ELF-1 (cell line): ENCODE measurements at regions not wholly inside any gene's neighbourhood (a gene's known extent, or its start where the extent isn't known, plus 50 kb on each side); places are given as distances from the start of the nearest gene placed in this dataset.

ENCODE experiments used
- DNase-seq: peaks from one replicate; pipeline ENCODE4 v3.0.0-alpha.2; 2016; ENCODE audit warnings: low read depth, low spot score

DNA sequence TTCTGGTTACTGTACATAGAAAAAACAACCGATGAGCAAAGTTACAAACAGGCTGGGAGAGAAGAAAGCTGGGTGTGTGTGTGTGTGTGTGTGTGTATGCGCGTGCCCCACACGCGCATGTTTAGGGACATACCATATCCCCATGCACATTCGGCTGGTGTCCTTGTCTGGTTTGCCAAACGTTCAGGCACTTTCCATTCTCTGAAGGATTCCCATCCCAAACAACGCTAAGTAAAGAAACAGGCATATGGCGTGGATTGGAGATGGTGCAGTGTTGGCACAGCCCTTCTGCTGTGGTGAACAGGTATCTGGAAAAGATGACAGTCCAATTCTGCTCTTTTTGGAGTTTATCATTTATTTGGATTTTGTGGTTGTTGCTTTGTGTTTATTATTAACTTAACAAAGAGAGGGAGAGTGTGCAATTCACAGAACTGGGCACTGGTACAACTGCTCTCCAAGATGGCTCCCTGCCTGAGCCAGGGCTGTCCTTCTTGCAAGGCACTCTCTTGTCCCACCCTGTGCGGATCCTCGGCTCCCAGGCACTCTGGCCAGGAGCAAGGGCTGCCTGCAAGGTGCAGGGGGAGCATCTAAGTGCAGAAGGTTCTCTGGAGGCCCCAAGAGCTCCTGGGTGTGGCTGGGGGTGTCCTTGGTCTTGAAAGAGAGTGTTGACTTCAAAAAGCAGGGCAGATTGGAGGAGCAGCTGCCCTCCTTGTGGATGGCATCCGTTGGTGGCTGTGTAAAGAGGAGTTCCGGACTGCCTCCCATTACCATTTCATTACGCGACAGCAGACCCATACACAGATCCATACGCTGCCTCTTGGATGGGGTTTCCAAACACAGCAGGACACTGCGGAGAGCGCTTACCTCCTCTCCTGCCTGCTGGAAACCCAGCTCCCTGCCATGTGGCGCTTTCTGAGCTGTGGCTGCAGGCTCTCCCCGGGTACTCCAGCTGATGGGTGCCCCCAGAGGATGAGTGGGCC, 263.1 kb downstream of the ZNF536 start:
- DNase-seq = no peak

DNA sequence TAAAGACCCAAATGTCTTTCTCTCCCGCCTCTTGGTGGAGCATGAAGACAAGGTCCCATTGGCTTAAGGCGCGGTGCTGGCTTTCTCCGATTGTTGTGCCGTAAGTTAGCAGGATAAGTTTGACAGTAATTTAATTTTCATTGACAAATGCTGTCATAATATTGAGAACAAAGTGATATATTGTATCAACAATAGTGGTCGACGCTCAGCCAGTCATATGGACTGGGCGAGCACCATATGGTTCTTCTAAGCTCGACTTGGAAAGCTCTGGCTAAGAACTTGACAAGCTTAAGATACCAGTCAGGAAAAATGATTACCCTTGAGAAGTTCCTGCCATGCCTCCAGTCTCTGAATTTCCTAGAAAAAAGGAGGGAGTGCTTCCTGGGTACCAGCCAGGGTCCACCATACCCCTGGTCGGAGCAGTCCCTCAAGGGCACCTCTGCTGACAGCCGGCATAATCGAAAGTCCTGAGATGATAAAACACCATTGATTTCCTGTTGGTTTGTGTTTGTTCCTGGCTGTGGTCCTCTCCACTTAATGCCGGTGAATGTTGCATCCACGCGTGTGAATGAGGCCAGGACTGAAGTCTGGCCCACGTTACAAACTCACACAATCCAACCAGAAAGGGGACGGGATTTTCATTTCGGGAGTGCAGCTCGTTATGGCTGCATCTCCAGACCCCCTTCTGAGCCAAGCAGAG, 262.1 kb downstream of the ZNF536 start:
- no peak for DNase-seq

DNA sequence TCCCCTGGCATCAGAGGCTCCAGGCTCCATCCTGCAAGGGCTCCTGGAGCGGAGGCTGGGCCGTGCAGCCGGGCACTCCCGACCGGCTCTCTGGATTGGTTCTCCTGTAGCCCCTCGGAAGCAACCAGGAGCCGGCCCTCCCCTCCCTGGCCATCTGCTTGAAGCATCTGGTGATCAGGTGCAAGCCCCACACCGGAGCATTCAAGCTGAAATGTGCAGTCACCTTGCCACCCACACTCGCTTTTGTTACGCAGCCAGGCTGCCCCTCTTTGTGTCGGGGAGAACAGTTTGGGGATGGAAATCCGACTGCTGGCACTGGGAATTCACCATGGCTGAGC, 258.8 kb downstream of the ZNF536 start:
- no peak for DNase-seq

DNA sequence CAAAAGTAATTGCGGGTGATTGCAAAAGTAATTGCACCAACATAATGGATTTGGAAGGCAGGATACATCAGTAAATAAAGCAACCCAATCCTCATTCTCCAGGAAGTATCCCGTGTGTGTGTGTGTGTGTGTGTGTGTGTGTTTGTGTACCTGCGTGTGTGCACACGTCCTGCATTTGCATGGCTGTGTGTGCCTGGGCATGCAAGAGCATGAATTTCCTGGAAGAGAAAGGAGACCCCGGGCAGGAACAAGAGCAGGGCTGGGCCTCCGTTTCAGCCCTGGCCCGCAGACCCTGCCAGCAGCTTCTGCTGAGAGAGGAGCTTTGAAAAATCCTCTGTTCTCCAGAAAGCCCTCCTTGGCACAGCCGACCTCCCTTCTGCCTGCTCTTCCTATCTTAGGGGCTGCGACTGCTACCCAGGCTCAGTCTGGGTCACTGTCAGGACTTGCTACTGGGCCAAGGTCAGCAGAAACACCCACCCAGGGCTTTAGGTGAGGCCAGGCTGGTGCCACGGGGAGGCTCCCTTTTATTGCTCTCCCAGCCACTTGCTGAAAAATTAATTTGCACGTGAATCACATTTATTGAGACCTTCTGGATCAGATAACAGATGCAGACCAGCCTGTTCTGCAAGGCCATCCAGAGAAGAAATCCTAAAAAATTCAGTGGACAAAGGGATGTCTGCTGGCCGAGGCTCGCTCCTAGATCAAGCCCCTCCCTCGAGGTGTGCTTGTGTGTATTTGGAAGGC, 258.3 kb downstream of the ZNF536 start:
- DNase-seq = no peak

DNA sequence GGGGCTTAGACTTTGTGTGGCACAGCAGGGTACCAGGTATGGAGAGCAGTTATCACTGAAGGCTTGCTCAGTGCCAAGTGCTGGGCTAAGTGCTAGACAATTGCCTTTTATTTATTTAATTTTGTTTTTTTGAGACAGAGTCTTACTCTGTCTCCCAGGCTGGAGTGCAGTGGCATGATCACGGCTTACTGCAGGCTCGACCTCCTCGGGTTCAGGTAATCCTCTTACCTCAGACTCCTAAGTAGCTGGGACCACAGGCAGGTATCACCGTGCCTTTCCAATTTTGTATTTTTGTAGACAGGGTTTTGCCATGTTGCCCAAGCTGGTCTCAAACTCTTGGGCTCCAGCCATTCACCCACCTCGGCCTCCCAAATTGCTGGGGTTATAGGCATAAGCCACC, 256.9 kb downstream of the ZNF536 start:
- DNase-seq = no peak

DNA sequence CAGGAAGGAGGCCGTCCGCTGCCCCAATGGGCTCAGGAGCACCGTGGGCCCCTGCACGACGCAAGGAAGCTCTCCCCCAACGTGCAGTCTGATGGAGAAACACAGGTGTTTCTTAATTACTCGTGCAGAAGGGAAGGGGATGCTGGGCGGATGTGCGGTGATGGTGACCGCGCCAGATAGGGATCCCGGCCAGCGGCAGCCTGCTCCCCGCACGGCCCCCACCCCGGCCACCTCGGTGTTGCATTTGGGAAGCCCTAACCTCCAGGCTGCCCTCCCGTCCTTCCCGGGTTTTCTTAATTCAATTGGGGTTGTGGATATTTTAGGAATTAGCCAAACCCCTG, 254.4 kb downstream of the ZNF536 start:
- no peak for DNase-seq

DNA sequence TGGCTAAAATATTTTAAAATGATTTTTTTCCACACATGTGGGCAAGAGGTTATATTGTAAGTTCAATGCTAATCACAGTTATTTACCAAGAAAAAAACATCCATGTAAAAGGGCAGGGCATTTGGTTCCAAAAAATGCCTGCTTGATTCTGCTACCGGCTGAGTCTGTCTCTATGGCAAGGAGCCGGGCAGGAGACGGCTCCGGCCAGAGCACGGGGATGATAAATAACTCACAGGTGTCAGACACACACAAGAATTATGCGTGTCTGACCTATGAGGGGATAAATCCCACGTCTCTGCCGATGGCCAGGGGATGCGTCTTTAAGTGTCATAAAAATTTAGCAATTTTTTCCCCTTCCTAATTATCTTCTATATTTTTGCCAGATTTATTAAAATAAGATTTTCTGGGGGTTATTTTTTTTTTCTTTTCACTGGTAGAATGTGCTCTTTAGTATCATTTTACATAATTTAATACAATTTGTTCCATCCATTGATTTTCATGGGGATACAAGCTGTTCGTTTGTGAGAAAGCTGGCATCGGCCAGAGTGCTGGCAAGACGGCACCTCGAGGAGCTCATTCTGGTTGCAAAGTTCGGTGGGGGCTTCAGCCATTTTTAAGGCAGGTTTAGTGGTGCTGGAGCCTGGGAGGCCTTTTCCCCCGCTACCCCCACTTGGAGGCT, 253.9 kb downstream of the ZNF536 start:
- no peak for DNase-seq

DNA sequence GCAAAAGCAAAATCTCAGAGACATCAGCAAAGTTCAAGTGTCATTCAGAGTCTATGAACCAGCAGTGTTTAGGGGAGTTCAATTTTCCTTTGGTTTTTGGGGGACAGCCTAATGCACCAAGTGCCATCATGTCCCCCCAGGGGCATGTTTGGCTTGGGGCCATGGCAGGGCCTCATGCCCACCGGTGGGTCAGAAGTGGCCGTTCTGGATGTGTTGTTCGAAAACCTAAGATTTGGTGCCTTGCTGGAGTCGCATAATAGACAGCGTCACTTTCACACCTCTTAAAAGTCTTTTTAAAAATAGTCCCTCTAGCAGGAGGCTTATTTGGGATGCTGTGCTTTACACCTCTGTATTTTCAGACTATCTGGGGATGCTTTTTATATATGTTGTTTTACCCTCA, 250.1 kb downstream of the ZNF536 start:
- DNase-seq = no peak

DNA sequence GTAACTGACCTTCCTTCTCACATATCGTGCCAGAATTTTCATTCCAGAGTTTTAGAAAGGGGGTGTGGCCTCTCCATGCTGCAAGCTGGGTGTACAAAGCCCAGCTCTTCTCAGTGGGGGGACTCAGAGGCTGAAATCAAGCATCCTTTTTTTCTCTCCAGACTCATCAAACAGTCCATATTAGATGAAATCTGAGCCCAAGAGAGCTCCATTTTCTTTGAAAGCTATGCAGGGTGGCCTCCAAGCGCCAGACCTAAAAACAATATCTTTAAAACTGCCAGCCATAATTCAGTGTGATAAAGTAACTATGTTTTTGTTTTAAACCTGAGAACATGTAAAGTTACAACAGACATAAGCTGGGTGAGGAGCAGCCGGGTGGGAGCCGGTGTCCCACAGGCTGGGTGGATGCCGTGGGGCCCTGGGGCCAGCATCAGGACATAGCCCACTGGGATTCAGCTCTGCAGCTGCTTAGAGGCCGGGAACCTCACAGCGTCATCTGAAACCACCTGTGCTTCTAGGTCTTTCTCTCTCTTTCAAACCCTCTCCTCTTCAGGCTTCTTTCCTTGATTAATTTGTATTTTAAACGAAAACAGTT, 249.2 kb downstream of the ZNF536 start:
- no peak for DNase-seq

DNA sequence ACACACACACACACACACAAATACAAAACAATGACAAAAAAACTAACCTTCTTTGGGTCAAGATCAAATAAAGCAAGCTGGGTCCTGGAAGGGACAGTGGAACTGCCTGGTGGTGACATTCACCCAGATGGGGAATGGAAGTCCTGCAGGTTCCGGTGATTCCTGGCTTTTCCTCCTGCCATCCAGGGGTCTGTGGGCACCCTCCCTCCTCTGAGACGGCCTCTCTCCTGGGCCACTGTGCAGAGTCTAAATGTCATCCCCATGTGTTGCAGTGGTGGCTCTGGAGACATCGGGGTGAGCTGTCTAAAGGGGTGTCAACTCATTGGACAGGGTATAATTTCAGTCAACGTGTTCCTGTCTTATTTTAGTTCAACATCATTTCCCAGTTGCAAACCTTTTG, 248.2 kb downstream of the ZNF536 start:
- no peak for DNase-seq

DNA sequence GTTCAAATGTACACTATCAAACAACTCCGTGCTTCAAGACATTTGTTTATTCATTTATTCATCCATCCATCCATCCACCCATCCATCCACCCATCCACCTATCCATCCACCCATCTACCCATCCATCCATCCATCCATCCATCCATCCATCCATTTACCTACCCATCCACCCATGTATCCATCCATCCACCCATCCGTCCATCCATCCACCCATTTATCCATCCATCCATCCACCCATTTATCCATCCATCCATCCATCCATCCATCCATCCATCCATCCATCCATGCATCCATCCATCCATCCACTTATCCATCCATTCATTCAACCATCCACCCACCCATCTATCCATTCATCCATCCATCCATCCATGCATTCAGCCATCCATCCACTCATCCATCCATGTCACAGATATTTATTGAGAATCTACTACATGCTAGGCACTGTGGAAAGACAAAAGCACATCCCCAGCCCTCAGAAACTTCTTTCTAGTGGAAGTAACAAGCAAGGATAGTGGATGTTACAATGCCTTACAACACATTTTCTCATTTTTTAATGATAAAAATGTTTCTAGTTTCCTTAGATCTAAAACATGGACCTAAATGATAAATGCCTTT, 237.6 kb downstream of the ZNF536 start:
- no peak for DNase-seq

DNA sequence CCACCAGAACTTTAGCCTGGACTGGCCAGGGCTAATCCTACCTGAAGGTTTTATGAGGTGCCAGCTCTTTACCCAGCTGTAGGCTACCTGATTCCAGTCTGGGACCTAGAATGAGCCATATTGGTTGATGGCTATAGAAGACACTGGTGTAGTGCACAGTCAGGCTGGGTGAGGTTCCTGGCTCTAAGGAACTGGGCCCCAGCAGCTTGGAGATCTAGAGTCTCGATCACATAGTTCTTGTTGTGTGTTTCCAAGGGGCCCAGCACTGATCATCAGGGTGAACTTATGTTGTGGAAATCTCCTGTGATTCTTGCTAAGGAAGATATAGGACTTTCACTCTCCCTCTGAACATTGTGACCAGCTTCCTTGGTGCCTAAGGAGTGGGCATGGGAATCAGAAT, 236.3 kb downstream of the ZNF536 start:
- no peak for DNase-seq
